HAP-1 (cell line): ENCODE measurements at regions not wholly inside any gene's neighbourhood (a gene's known extent, or its start where the extent isn't known, plus 50 kb on each side); places are given as distances from the start of the nearest gene placed in this dataset.

Experiments used
- DNase-seq, 2 experiments: peaks; one replicate each; pipeline ENCODE4 v3.0.0-alpha.2; 2016 to 2020; ENCODE audit warnings: low spot score in 2 of 2
- H3K27me3 ChIP-seq: fragments of 250-450 bp; sonication (Bioruptor Pico); 2 replicates; pipeline ENCODE4 v1.5.1; 2020; ENCODE audit warnings: low read depth, mild to moderate bottlenecking, moderate library complexity
- H3K36me3 ChIP-seq: fragments of 250-450 bp; sonication (Bioruptor Pico); replicated peaks from 2 replicates; pipeline ENCODE4 v1.5.1; 2020; ENCODE audit warnings: mild to moderate bottlenecking
- H3K4me1 ChIP-seq: fragments of 250-450 bp; sonication (Bioruptor Pico); 2 replicates; pipeline ENCODE4 v1.5.1; 2020; ENCODE audit warnings: mild to moderate bottlenecking
- H3K4me3 ChIP-seq: fragments of 250-450 bp; sonication (Bioruptor Pico); 2 replicates; pipeline ENCODE4 v1.5.1; 2020; ENCODE audit warnings: mild to moderate bottlenecking, moderate library complexity
- H3K9me3 ChIP-seq: fragments of 250-450 bp; sonication (Bioruptor Pico); 2 replicates; pipeline ENCODE4 v1.5.1; 2020; ENCODE audit warnings: mild to moderate bottlenecking, moderate library complexity
- in situ Hi-C: fragments of 300-500 bp; cut with MboI; formaldehyde crosslinking; loops from 3 replicates; pipeline ENCODE4 v1.14.3; 2020; ENCODE audit warnings: low sequenced_read_pairs, inconsistent platforms, mixed read lengths

GRCh38 chr14:27049701-27050100 is 451.9 kb upstream of the NOVA1 start:
- Histone ChIP-seq H3K9me3 (no peaks in the 10 kb centered on the region), H3K4me1 (no peaks in the 10 kb centered on the region), H3K27me3 (no peaks in the 10 kb centered on the region), H3K36me3 (no peaks in the 10 kb centered on the region), H3K4me3 (no peak overlapping the region)
- DNase-seq = no peak
- in situ Hi-C loops = no loop called here

GRCh38 chr14:27050208-27050607 is 452.4 kb upstream of the NOVA1 start:
- Histone ChIP-seq H3K36me3 (no peaks in the 10 kb centered on the region), H3K4me3 (no peak overlapping the region), H3K9me3 (no peaks in the 10 kb centered on the region), H3K4me1 (no peaks in the 10 kb centered on the region), H3K27me3 (no peaks in the 10 kb centered on the region)
- DNase-seq = no peak
- in situ Hi-C loops = no loop called here

GRCh38 chr14:27056586-27056985 is 458.8 kb upstream of the NOVA1 start:
- no peak for DNase-seq
- H3K36me3 ChIP-seq = no peaks in the 10 kb centered on the region
- H3K4me1 ChIP-seq = no peaks in the 10 kb centered on the region
- H3K4me3 ChIP-seq = no peak overlapping the region
- no peaks in the 10 kb centered on the region for H3K27me3 ChIP-seq
- in situ Hi-C loops = no loop called here
- no peaks in the 10 kb centered on the region for H3K9me3 ChIP-seq

GRCh38 chr14:27061299-27061698 is 463.5 kb upstream of the NOVA1 start:
- in situ Hi-C loops = no loop called here
- H3K9me3 ChIP-seq = no peaks in the 10 kb centered on the region
- no peak overlapping the region for H3K4me3 ChIP-seq
- H3K36me3 ChIP-seq = no peaks in the 10 kb centered on the region
- no peaks in the 10 kb centered on the region for H3K27me3 ChIP-seq
- no peak for DNase-seq
- H3K4me1 ChIP-seq = no peaks in the 10 kb centered on the region

- Histone ChIP-seq H3K27me3 (no peaks in the 10 kb centered on the region), H3K9me3 (no peaks in the 10 kb centered on the region), H3K36me3 (no peaks in the 10 kb centered on the region), H3K4me3 (no peak overlapping the region), H3K4me1 (no peaks in the 10 kb centered on the region)
- DNase-seq = no peak
- in situ Hi-C loops = no loop called here
Observed at GRCh38 chr14:27063959-27064358, 466.1 kb upstream of the NOVA1 start.

GRCh38 chr14:27065886-27066285 is 468.1 kb upstream of the NOVA1 start:
- no peaks in the 10 kb centered on the region for H3K27me3 ChIP-seq
- in situ Hi-C loops = no loop called here
- H3K9me3 ChIP-seq = no peaks in the 10 kb centered on the region
- no peak for DNase-seq
- H3K4me3 ChIP-seq = no peak overlapping the region
- no peaks in the 10 kb centered on the region for H3K36me3 ChIP-seq
- H3K4me1 ChIP-seq = no peaks in the 10 kb centered on the region

GRCh38 chr14:27067961-27068360 is 470.1 kb upstream of the NOVA1 start:
- no peaks in the 10 kb centered on the region for H3K36me3 ChIP-seq
- DNase-seq = no peak
- H3K4me1 ChIP-seq = no peaks in the 10 kb centered on the region
- no peak overlapping the region for H3K4me3 ChIP-seq
- no peaks in the 10 kb centered on the region for H3K27me3 ChIP-seq
- in situ Hi-C loops = no loop called here
- no peaks in the 10 kb centered on the region for H3K9me3 ChIP-seq

- no peak overlapping the region for H3K4me3 ChIP-seq
- H3K4me1 ChIP-seq = no peaks in the 10 kb centered on the region
- in situ Hi-C loops = no loop called here
- no peak for DNase-seq
- no peaks in the 10 kb centered on the region for H3K36me3 ChIP-seq
- no peaks in the 10 kb centered on the region for H3K27me3 ChIP-seq
- no peaks in the 10 kb centered on the region for H3K9me3 ChIP-seq
Observed at GRCh38 chr14:27072589-27072988, 474.8 kb upstream of the NOVA1 start.

GRCh38 chr14:27075503-27075902 is 477.7 kb upstream of the NOVA1 start:
- Histone ChIP-seq H3K4me1 (peaks cover 4% of the 10 kb centered on the region), H3K9me3 (no peaks in the 10 kb centered on the region), H3K36me3 (no peaks in the 10 kb centered on the region), H3K4me3 (no peak overlapping the region), H3K27me3 (no peaks in the 10 kb centered on the region)
- DNase-seq = no peak
- in situ Hi-C loops = no loop called here

GRCh38 chr14:27077214-27077613 is 479.4 kb upstream of the NOVA1 start:
- DNase-seq = no peak
- H3K4me3 ChIP-seq = no peak overlapping the region
- H3K36me3 ChIP-seq = no peaks in the 10 kb centered on the region
- no peaks in the 10 kb centered on the region for H3K27me3 ChIP-seq
- no peaks in the 10 kb centered on the region for H3K9me3 ChIP-seq
- in situ Hi-C loops = no loop called here
- H3K4me1 ChIP-seq = peaks cover 4% of the 10 kb centered on the region

- no peaks in the 10 kb centered on the region for H3K9me3 ChIP-seq
- no peaks in the 10 kb centered on the region for H3K27me3 ChIP-seq
- DNase-seq = peak; percentile 20 to 69
- in situ Hi-C loops = no loop called here
- no peaks in the 10 kb centered on the region for H3K36me3 ChIP-seq
- peaks cover 4% of the 10 kb centered on the region for H3K4me1 ChIP-seq
- no peak overlapping the region for H3K4me3 ChIP-seq
Observed at GRCh38 chr14:27077710-27078109, 479.9 kb upstream of the NOVA1 start.

GRCh38 chr14:27078191-27078590 is 480.4 kb upstream of the NOVA1 start:
- H3K27me3 ChIP-seq = no peaks in the 10 kb centered on the region
- no peaks in the 10 kb centered on the region for H3K9me3 ChIP-seq
- no peaks in the 10 kb centered on the region for H3K36me3 ChIP-seq
- H3K4me3 ChIP-seq = no peak overlapping the region
- in situ Hi-C loops = no loop called here
- no peak for DNase-seq
- H3K4me1 ChIP-seq = peaks cover 4% of the 10 kb centered on the region

GRCh38 chr14:27079716-27080115 is 481.9 kb upstream of the NOVA1 start:
- Histone ChIP-seq H3K36me3 (no peaks in the 10 kb centered on the region), H3K27me3 (no peaks in the 10 kb centered on the region), H3K9me3 (no peaks in the 10 kb centered on the region), H3K4me1 (peaks cover 4% of the 10 kb centered on the region), H3K4me3 (no peak overlapping the region)
- DNase-seq = no peak
- in situ Hi-C loops = no loop called here

GRCh38 chr14:27085500-27085899 is 487.7 kb upstream of the NOVA1 start:
- H3K4me1 ChIP-seq = no peaks in the 10 kb centered on the region
- no peak overlapping the region for H3K4me3 ChIP-seq
- H3K36me3 ChIP-seq = no peaks in the 10 kb centered on the region
- DNase-seq = no peak
- no peaks in the 10 kb centered on the region for H3K9me3 ChIP-seq
- no peaks in the 10 kb centered on the region for H3K27me3 ChIP-seq
- in situ Hi-C loops = no loop called here

GRCh38 chr14:27090716-27091115 is 492.9 kb upstream of the NOVA1 start:
- H3K4me3 ChIP-seq = no peak overlapping the region
- no peaks in the 10 kb centered on the region for H3K9me3 ChIP-seq
- in situ Hi-C loops = no loop called here

More at GRCh38 chr14:27090716-27091115, 492.9 kb upstream of the NOVA1 start:
- peak in 1 of 2 experiments; percentile 2 for DNase-seq
- Histone ChIP-seq H3K36me3 (no peaks in the 10 kb centered on the region), H3K27me3 (no peaks in the 10 kb centered on the region), H3K4me1 (no peaks in the 10 kb centered on the region)
